ENCODE measurements at regions not wholly inside any gene's neighbourhood (a gene's known extent, or its start where the extent isn't known, plus 50 kb on each side); places are given as distances from the start of the nearest gene placed in this dataset.

- no peak for TF ChIP-seq SIN3A (IDR thresholded peaks at IDR 0.05; ENCODE audit: borderline replicate concordance, low read depth, low read length)
- TF ChIP-seq IRF3 (IDR thresholded peaks at IDR 0.05; ENCODE audit: low read depth, low read length) = no peak
- TF ChIP-seq NFIC (IDR thresholded peaks at IDR 0.05; ENCODE audit: borderline replicate concordance) = no peak
- TF ChIP-seq GABPA (IDR thresholded peaks at IDR 0.05; ENCODE audit: low read depth) = no peak
- TF ChIP-seq JUND (IDR thresholded peaks at IDR 0.05) = no peak
- TF ChIP-seq SMC3 (IDR thresholded peaks at IDR 0.05; ENCODE audit: low read depth, low read length) = no peak
- no peak for TF ChIP-seq CTCF (IDR thresholded peaks at IDR 0.05)
- no peak for TF ChIP-seq USF2 (IDR thresholded peaks at IDR 0.05; ENCODE audit: borderline replicate concordance, low read depth, low read length)
- no peak for TF ChIP-seq MEF2A (IDR thresholded peaks at IDR 0.05; ENCODE audit: borderline replicate concordance, low read depth)
- TF ChIP-seq FOSL2 (IDR thresholded peaks at IDR 0.05; ENCODE audit: borderline replicate concordance, low read depth) = no peak
- TF ChIP-seq RFX5 (IDR thresholded peaks at IDR 0.05; ENCODE audit: low read length) = no peak
- TF ChIP-seq FOXJ3 (CRISPR knock-in tag; IDR thresholded peaks at IDR 0.05) = no peak
- no peak for TF ChIP-seq EP300 (IDR thresholded peaks at IDR 0.05; ENCODE audit: borderline replicate concordance in 1 of 2, low read depth in 1 of 2, low read length in 1 of 2)
- no peak for TF ChIP-seq RAD21 (IDR thresholded peaks at IDR 0.05; ENCODE audit: low read length)
- TF ChIP-seq MXI1 (IDR thresholded peaks at IDR 0.05; ENCODE audit: low read depth, low read length) = no peak
- TF ChIP-seq ZBTB33 (IDR thresholded peaks at IDR 0.05; ENCODE audit: borderline replicate concordance, low read depth) = no peak
- 4% methylated on average over 10 of the region's 10 CpGs for WGBS (ENCODE audit: low lambda C conversion rate)
- ChIA-PET POLR2A (no interaction called here), CTCF (no interaction called here)
- Histone ChIP-seq H3K9ac (no peak overlapping the region), H3K79me2 (ENCODE audit: insufficient read depth) (no peaks in the 10 kb centered on the region), H3K4me3 (ENCODE audit: low read depth in 2 of 2, low read length in 1 of 2) (no peak overlapping the region), H3K27ac (ENCODE audit: low read depth in 2 of 2, low read length in 1 of 2) (no peak overlapping the region), H3K4me2 (no peak overlapping the region), H3K27me3 (ENCODE audit: insufficient read depth) (no peaks in the 10 kb centered on the region), H3K4me1 (ENCODE audit: control insufficient read depth in 1 of 2, insufficient read depth in 2 of 2, low read depth in 1 of 2, low read length in 1 of 2) (no peaks in the 10 kb centered on the region), H3K36me3 (replicated peaks in 1 of 2; ENCODE audit: control insufficient read depth in 1 of 2, insufficient read depth in 2 of 2, low read length in 1 of 2) (no peaks in the 10 kb centered on the region), H3F3A (replicated peaks; ENCODE audit: insufficient read depth) (no peaks in the 10 kb centered on the region), H3K9me3 (no peaks in the 10 kb centered on the region), H2AFZ (ENCODE audit: low read depth) (no peak overlapping the region), H3K9me2 (no peaks in the 10 kb centered on the region), H4K20me1 (ENCODE audit: insufficient read depth) (no peaks in the 10 kb centered on the region)
- DNase-seq = no peak
These were observed 111.3 kb upstream of the SAMSN1 start for GRCh38 chr21:14657241-14658008.

Measured in SK-N-SH (cell line).